Bronchial epithelial cell (primary cell): ENCODE measurements at regions not wholly inside any gene's neighbourhood (a gene's known extent, or its start where the extent isn't known, plus 50 kb on each side); places are given as distances from the start of the nearest gene placed in this dataset.

Experiments
- DNase-seq: peaks from one replicate; pipeline ENCODE4 v3.0.0-alpha.2; 2010; ENCODE audit warnings: low read depth
- FAIRE-seq: peaks from 2 replicates; lab custom pipeline; 2011; peaks lifted over from hg19 to GRCh38; lab: Jason Lieb, UNC
- H3K27me3 ChIP-seq: 2 replicates; pipeline ENCODE4 v1.5.1; 2011; ENCODE audit warnings: low read length; ENCODE audit not compliant: control insufficient read depth, insufficient read depth
- H3K36me3 ChIP-seq: 2 replicates; pipeline ENCODE4 v1.5.1; 2011; ENCODE audit warnings: low read length; ENCODE audit not compliant: control insufficient read depth, insufficient read depth
- H3K4me3 ChIP-seq: 2 replicates; pipeline ENCODE4 v1.5.1; 2011; ENCODE audit warnings: mild to moderate bottlenecking, low read depth, low read length, control low read depth
- CTCF ChIP-seq: IDR thresholded peaks from 2 replicates; pipeline ENCODE4 v1.5.1; 2011; ENCODE audit warnings: mild to moderate bottlenecking, moderate library complexity, low read length, control low read depth, inconsistent platforms; ENCODE audit not compliant: insufficient read depth, severe bottlenecking

DNA sequence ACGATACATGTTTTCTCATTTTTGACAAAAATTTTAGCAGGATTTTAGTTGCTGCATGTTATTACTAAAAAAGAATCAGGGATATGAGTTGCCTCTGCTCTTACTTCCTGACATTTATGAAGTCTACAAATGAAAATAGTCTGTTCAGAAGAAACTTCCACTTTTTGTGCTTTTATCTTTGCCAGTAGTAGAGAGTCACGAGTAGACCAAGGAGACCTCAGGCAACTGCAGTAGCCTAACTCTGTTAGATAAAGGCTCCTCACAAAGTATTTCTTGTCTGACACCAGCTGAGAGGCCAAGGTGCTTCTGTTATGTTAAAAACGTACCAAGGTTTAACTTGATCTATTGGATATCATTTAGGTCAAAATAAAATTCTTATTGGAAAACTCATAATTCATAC is 333.9 kb downstream of the NR2F1-AS1 start:
- TF ChIP-seq CTCF, result no peak
- Histone ChIP-seq H3K27me3 (no peaks in the 10 kb centered on the region), H3K36me3 (no peaks in the 10 kb centered on the region), H3K4me3 (no peak overlapping the region)
- DNase-seq (no peak), FAIRE-seq (no peak)

GRCh38 chr5:93246090-93246855 is 334.7 kb downstream of the NR2F1-AS1 start:
- Histone ChIP-seq H3K27me3 (no peaks in the 10 kb centered on the region), H3K4me3 (no peak overlapping the region), H3K36me3 (no peaks in the 10 kb centered on the region)
- TF ChIP-seq CTCF, result no peak
- FAIRE-seq, result no peak
- DNase-seq, result no peak

- no peak for TF ChIP-seq CTCF
- Histone ChIP-seq H3K4me3 (no peak overlapping the region), H3K36me3 (no peaks in the 10 kb centered on the region), H3K27me3 (no peaks in the 10 kb centered on the region)
- FAIRE-seq, result no peak
- DNase-seq, result no peak
These were observed 335.8 kb downstream of the NR2F1-AS1 start for GRCh38 chr5:93245226-93245625.

DNA sequence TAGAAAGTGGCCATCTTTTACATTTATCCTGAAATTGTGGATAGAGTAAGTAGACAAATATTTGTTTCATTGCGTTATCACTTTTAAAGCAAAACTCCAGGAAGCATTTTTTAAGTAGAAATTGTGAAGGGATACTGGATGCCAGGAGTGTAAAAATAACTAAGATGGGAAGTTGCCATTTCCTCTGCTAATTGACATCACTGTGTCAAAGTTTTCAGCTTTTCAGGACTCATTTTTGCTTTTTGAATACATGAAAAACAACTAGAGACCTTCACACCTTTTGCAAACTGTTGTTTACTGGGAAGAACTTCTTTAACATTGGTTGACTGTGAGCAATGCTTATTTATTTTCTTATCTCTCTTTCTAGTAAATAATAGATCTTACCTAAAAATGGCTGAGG is 337.5 kb downstream of the NR2F1-AS1 start:
- Histone ChIP-seq H3K27me3 (no peaks in the 10 kb centered on the region), H3K36me3 (no peaks in the 10 kb centered on the region), H3K4me3 (no peak overlapping the region)
- no peak for TF ChIP-seq CTCF
- no peak for FAIRE-seq
- DNase-seq, result no peak

DNA sequence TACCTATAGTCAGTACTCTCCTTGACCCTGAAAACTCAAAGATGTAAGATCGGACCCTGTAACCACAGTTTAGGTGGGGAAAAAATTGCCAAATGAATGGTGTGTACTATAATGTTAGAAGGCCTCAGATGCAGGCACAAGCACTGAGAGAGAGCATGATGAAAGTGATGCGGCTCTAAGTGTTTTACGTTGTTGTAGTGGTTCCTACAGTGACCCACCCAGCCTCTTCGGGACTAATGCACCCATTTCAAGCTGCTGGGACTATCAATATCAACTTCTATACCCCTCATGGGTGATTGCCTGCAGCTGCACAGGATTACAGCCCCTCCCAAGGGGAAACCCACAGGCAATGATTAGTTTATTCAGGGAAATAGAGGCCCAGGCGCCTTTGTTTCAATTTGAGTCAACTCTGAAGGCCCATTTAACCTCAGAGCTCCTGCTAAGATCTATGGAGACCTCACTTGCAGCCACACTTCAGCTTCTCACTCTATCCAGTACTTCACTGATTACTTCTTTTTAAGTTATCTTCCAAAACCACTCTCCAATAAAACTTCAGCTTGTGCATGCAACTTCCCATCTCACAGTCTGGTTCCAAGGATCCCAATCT is 340.7 kb downstream of the NR2F1-AS1 start:
- no peak for DNase-seq
- no peak for TF ChIP-seq CTCF
- Histone ChIP-seq H3K36me3 (no peaks in the 10 kb centered on the region), H3K27me3 (no peaks in the 10 kb centered on the region), H3K4me3 (no peak overlapping the region)
- no peak for FAIRE-seq
